ENCODE measurements at regions not wholly inside any gene's neighbourhood (a gene's known extent, or its start where the extent isn't known, plus 50 kb on each side); places are given as distances from the start of the nearest gene placed in this dataset.

DNA sequence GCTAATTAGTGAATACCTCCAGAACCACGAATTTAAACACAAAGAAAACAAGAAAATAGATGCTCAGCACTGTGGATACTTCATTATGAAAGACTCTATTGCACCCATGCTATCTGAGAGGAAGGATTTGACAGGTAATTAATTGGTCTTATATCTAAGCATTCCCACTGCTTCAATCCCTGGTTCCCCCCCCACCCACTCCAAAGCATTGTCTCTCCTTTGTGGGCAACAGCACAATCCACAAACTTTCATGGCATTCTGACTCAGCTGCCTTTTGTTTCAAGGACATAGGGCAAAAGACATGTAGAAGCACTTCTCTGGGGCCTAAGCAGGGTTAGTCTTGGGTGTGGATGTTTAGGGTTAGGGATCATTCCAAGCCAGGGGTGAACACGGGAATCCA lies 551.4 kb downstream of the BUD13 start:
- CTCF ChIA-PET, result no interaction called here
- POLR2A ChIA-PET, result no interaction called here

DNA sequence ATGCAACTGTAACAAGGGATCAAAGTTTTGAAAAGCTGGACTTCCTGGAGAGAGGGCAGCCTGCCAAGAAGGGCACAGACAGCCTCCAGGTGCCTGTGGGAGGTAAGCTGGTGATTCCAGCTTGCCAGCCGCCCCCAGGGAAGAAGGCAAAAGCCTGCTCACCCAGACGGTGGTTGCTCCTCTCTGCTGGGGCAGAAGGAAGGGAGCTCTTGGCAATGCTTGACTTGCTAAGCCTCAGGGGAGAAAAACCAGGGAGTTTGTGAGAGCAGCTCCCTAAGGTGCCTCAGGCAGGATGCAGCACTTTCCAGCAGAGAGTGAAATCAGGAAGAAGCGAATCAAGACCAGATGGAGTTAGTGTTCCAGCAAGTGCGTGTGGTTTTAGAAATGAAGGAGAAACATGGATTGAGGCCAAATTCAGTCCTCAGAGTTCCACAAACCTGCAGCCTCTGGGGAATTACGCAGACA lies 553.6 kb downstream of the BUD13 start:
- CTCF ChIA-PET, result no interaction called here
- POLR2A ChIA-PET, result no interaction called here

GRCh38 chr11:116217441-116217840 lies 555.3 kb downstream of the BUD13 start:
- CTCF ChIA-PET, result interaction anchor here (0.7 to 0.9 kb wide), 2 partner anchors 12 to 474 kb away, joined by 3 read pairs; no protein-coding TSS in a partner anchor
- POLR2A ChIA-PET, result no interaction called here

- ChIA-PET CTCF (interaction anchor here (0.7 to 0.9 kb wide), 2 partner anchors 12 to 475 kb away, joined by 3 read pairs; no protein-coding TSS in a partner anchor), POLR2A (no interaction called here)
Observed at GRCh38 chr11:116217006-116217405, 555.8 kb downstream of the BUD13 start.

DNA sequence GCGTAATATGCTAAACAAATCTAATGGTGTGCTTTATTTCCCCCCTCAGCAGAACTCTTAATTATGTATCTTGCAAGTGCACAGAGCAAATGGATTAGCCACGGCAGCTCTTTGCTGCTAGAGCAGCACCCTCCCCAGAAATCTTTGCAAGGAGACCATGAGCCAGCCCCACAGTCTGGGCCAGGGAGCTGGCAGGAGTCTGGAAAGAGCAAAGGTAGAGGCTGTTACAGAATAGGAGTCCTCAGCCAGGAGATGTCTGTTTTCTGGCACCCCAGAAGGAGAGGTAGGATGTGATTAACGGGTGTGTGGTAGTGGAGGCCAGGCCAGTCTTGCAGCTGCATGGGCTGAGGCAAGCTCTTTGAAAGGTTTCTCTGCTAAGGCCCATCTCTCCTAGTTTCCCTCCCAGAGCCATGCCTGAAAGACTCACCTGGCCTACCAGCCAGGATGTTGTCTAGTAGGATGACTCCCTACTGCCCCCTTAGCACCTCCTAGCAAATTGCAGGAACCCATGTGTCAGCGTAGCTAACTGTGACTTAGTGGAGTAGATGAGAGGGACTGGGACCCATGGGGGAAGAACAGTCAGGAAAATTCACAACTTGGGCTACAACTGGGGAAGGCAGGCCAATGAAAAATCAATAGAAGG lies 557.2 kb downstream of the BUD13 start:
- ChIA-PET CTCF (interaction anchor here (0.8 to 1.0 kb wide), 2 partner anchors 14 to 476 kb away, joined by 3 read pairs; no protein-coding TSS in a partner anchor), POLR2A (no interaction called here)

GRCh38 chr11:116211147-116211546 lies 561.6 kb downstream of the BUD13 start:
- POLR2A ChIA-PET, result no interaction called here
- CTCF ChIA-PET, result no interaction called here

DNA sequence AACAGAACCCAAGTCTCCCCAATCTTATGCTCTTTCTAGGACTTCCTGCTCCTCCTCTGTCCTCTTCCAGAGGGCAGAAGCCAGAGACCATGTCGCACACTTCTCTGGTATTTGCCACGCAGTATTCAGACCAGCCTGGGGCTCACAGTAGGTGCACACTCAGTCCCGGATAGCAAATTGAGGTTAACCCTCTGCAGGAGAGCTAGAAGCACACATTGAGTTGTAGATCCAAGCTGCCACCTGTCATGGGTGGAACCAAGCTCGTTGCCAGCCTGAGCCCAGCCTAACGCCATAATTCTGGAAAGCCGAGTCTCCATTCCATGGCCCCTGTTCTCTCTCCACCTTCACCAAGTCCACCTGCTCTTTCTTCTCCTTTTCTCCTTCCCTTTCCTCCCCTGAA lies 562.1 kb downstream of the BUD13 start:
- POLR2A ChIA-PET, result no interaction called here
- CTCF ChIA-PET, result no interaction called here

DNA sequence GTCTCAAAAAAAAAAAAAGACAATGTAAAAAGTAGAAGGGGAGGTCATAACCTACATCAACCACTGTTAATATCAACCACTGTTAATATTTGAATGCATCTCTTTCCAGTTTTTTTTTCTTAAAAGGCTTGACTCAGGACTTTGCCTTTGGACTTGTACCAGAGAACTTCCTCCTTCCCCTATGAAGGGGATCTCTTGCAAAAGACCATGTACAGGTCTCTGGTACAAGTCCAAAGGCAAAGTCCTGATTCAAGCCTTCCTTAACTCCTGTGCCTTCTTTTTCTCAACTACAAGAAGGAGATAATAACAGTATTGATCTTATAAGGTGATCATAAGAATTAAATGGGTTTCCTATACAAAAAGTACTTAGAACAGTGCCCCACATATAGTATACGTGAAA lies 563.5 kb downstream of the BUD13 start:
- ChIA-PET CTCF (no interaction called here), POLR2A (no interaction called here)

DNA sequence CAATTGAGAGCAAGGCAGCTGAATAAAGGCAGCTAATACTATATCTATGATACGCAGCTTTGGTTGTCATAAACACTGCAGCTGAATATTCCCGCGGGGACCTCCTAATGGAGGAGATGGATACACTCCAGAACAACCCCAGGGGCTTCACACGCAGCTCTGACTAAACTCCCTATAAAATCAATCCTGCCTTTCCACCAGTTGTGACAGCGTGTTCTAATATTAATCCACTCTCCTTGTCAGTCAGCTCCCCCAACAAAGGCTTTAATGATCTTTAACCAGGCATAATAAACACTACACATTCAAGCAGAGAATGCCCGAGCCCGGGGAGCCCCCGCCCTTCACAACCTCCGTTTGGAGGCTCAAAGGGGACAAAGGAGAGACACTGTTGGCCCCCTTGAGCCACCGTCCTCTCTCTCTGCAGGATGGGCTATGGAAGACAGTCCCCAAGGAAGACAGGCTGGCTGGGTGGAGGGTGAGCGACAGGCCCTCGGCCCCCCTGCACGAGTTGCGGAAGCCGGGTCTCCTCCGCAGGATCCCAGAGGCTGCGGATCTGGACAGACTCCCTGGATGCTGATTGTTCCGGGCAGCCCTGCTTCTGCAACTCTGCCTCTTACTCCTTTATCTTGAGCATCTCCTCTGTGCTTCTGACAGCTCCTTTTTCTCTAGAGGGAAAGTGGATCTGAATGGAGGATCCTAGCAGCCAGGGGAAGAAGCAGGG lies 565.2 kb downstream of the BUD13 start:
- POLR2A ChIA-PET, result no interaction called here
- CTCF ChIA-PET, result no interaction called here

DNA sequence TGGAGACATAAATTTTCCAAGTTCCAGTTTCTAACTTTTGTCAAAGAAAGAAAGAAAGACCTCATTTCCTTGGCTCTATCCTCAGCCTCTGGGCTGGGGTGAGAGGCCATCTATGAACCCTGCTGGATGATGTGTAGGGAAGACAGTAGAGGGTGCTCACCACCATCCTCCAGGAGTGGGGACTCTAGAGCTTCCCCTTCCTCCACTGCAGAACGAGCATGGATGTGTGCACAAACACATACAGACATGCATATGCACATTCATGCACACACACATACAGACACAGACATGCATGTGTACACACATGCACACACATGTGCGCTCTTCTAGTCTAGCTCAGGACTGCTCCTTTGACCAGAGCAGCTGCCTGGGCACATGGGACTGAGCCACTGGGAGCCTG lies 565.8 kb downstream of the BUD13 start:
- ChIA-PET POLR2A (no interaction called here), CTCF (no interaction called here)

DNA sequence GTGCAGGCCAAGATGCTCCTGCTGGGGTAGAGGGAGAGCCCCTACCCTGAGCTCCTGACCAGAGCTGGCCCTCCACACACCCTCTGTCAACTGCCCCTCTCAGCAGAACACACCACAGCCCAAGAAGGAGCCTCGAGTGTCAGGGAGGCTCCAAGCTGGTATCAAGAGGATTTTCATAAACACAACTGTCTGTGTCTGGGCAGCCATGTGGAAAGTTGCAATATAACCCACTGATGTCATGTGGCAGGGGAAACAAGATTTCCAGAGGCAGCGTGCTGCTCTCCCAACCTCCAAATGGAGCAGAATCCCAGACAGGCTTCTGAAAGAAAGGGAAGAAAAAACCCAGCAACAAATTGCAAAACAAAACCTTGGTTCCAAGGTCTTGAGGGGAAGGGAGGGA lies 569.9 kb downstream of the BUD13 start:
- ChIA-PET CTCF (no interaction called here), POLR2A (no interaction called here)

GRCh38 chr11:116200564-116200963 lies 572.2 kb downstream of the BUD13 start:
- POLR2A ChIA-PET, result no interaction called here
- CTCF ChIA-PET, result interaction anchor here (0.6 kb wide), 1 partner anchor 731 kb away, joined by 3 read pairs; no protein-coding TSS in a partner anchor

GRCh38 chr11:116199182-116199581 lies 573.6 kb downstream of the BUD13 start:
- CTCF ChIA-PET, result no interaction called here

DNA sequence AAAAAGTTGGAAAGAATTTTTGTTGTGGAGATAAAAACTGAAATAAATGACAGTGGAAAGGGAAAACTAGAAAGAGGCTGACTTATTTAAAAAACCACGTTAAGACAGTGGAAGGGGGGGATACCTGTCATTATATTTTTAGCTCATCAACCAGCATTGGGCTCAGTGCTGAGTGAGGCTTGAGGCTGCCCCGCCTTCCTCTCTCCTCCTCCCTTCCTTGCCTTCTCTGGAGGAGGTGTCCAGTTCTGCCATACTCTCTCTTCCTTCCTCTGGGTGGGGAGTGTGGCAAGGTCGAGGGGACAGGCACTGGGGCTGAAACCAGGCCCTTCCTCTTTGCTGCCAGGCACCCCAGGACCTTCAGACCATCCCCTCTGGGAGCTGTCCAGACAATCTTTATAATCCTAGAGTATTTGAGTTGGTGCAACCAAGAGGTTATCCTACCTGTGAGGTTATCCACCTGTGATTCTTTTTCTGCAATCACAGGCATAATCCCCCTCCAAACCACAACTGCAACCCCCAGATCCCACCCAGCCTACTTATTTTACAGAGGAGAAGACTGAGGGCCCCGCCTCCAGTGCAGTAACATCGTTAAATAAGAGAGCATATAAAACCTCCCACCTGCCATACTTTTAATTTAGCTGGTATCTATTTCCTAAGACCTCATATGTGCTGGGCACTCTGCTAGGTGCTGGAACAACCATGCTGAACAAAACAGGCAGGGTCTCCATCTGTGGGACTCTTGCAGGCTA lies 578.5 kb downstream of the BUD13 start:
- ChIA-PET CTCF (no interaction called here), POLR2A (no interaction called here)

More at GRCh38 chr11:116199182-116199581, 573.6 kb downstream of the BUD13 start:
- POLR2A ChIA-PET, result no interaction called here

DNA sequence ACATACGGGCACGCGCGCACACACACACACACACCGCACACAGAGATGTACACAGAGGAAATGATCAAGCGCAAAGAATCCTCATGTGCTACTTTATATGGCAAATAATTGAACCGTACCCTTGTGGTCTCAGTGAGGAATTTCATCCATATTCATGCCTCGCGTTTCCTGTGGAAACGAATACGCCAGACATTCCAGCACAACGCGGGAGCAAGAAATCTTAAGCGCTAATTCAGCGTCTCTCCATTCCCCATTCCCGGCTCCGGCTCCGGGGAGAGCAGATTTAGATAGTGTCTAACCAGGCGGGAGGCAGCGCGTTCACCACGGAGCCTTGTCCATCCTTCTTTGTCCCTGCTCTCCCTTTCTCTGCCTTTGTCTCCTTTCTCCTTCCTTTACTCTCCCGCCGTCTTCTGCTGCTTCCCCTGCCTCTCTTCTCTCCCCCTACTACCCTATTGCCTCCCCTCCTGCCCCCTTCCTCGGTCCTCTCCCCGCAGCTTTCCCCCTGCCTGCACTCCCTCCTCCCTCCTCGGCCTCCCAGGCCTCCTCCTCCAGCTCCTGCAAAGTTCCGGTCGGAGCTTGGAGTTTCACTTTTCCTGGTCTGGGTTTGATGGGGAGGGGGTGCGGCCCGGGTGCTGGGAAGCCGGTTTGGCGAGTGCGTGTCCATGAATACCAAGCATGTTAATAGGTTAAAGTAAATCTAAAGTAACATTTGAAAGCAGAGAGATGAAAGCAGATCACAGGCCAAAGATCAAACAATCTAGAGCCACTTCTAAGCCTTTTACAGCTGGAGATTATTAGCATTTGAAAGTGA lies 579.3 kb downstream of the BUD13 start:
- POLR2A ChIA-PET, result no interaction called here
- CTCF ChIA-PET, result no interaction called here

GRCh38 chr11:116192509-116193210 lies 580.1 kb downstream of the BUD13 start:
- ChIA-PET POLR2A (no interaction called here), CTCF (no interaction called here)

DNA sequence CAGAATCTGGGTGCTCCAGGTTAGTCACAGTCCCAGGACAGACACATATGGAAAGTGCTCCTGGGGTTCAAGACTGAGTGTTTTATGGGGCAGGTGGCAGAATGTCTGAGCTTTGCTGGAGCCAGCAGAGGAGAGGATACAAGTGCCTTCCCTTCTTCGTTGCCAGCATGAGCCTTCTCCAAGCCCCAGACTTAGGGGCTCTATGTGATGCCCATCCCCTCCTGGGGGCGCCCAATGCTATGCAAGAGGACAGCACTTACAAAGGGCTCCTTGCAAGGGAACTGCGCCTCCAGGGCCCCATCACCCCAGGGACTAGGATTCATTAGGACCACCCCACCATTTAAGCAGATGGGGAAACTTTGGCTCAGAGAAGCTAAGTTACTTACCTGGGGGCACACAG lies 581.9 kb downstream of the BUD13 start:
- CTCF ChIA-PET, result no interaction called here

DNA sequence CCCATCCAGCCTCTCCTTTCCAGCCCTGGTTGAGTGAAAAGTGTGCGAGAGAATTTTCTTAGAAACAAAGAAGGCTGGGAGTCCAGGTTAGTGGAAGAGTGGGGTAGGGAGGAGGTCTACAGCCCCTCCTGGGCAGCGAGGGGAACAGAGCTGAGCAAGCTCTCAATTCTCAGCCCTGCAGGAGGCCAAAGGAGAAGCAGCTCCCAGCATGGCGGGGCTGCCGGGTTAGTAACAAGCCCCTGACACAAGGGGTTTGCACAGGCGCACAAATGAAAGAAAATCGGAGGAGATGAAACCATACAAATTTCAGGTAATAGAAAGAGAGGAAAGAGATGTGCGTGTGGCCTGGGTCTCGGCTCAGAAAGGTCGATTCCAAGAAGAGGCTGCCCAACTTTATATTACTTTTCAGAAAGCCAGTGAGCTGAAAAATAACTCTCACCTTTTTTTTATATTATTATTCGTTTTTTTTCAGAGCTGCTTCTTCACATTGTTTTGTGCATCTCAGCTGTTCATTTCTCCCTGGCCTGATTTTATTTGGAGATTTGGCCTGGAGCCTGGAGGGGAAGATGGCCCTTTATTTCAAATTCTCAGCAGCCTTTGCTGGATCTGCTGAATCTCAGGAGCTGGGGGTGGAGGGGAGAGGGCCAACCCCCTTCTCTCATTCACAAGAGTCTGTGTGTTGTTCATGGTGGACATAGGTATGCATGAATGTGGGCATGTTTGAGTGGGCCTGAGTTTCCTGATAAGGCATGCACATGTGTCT lies 583.2 kb downstream of the BUD13 start:
- POLR2A ChIA-PET, result no interaction called here
- CTCF ChIA-PET, result no interaction called here

More for the DNA sequence above, 581.9 kb downstream of the BUD13 start:
- POLR2A ChIA-PET, result no interaction called here

DNA sequence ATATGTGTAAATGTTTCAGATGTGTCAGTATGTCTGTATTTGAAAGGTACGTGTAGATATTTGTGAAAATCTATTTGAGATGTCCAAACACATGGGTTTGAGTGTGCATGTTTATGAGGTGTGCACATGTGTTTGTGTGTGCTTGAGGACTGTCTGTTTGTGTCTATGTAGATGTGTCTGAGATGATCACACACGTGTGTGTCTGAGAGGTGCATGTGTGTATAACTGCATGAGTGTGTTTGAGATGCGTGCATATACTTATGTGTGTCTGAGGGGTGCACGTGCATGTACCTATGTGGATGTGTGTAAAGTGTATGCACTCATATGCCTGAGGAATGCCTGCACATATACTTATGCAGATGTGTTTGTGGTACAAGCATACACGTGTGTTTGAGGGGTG lies 584.4 kb downstream of the BUD13 start:
- ChIA-PET POLR2A (no interaction called here), CTCF (no interaction called here)
